ENCODE measurements at regions not wholly inside any gene's neighbourhood (a gene's known extent, or its start where the extent isn't known, plus 50 kb on each side); places are given as distances from the start of the nearest gene placed in this dataset.

DNA sequence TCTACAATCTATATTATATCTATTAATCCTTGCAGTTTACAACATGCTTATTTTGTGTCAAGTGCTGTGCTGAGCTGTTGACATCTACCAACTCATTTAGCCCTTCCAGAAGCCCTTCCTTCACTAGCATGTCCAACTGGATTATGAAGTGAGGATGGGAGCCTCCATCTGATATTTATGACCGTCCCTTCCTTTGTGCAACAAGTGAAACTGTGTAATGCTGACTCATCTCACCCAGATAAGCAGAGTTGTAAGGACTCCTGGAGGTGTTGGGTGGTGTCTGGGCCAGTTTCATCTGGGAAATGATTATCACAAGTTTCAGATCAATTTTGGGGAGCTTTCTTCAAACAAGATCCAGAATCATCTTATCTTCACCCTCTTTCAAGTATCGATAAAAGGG, 156.6 kb upstream of the ETAA1 start:
- no peak for DNase-seq

DNA sequence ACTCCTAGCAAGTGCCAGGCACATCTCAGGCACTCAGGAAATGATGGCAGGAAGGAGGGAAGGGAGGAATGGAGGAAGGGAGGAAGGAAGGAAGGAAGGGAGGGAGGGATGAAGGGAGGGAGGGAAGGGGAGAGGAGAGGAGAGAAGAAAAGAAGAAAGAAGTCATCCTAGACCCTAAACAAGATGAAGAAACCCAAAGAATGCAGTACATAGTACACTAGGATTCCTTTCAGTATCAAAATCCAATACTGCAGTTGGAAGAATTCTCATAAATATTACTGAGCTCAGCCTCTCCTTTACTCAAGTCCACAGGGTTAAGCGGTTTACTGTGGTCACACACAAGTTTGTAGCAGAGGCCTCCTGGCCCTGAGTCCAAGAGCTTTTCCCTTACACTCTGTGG, 155.7 kb upstream of the ETAA1 start:
- no peak for DNase-seq

DNA sequence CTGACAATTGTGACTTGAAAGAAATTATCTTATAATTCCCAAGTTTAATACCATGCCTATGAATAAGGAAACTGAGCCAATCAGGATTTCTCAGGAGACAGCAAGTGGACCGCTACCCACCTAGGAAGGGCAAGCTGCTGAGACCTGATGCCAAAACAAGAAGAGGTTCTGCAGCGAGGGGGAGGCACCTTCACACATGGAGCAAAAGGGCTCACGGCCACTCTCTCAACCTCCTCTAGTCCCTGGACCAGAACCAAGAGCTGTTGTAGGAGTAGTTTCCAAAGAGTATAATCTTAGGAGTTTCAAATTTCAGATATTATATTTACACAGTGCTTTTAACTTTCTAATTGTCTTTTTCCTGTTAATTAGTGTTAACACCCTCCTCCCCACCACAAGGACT, 154.7 kb upstream of the ETAA1 start:
- DNase-seq, result no peak

DNA sequence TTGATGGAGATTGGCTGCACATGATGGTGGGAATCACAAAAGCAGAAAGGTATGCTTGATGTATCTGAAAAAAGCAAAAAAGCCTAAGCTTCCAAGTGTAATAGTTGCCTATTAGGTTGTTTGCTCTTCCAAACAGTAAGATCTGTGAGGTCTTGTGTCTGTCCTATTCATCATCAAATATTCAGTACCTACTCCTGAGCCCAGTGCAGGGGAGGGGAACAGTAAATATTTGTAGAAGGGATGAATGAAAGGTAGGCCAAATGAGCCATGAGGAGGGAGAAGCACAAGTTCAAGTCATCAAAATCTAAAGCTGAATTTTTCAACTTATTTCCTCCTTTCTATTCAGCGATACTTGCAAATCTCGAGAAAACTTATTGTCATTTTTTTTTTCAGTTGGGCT, 153.2 kb upstream of the ETAA1 start:
- no peak for DNase-seq

DNA sequence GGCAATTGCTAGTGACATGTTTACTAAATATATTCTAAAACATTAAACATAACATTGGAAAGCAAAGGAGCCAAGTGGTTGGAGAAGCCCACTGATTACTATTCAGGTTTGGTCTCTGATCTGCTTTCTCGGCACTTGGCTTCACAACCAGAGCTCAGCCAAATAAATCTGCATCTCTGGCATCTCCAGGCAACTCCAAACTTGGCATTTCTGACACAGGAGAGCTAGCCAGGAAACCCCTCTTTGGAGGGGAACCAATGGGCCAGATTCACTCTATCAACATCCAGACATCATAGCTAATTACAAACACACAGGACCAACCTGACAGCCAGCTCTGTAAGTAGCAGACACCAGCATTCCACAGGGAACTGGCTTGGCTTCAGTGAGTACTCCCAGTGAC, 150.3 kb upstream of the ETAA1 start:
- no peak for DNase-seq

DNA sequence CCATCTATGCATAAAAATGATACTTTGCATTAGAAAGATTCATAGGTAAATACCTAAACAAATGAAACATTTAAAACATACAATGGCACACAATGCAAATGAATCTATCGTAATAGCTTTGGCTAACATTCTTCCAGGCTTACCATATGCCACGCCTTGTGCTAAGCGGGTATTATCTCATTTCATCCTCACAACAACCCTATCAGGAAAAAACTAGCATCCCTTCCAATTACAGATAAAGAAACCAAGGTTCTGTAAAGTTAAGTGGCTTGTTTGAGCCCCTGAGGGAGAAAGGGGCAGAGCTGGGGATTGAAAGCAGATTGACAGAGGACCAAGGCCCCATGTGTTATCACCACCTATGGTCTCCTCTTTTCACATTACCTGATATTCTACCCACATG, 145.4 kb upstream of the ETAA1 start:
- no peak for DNase-seq

DNA sequence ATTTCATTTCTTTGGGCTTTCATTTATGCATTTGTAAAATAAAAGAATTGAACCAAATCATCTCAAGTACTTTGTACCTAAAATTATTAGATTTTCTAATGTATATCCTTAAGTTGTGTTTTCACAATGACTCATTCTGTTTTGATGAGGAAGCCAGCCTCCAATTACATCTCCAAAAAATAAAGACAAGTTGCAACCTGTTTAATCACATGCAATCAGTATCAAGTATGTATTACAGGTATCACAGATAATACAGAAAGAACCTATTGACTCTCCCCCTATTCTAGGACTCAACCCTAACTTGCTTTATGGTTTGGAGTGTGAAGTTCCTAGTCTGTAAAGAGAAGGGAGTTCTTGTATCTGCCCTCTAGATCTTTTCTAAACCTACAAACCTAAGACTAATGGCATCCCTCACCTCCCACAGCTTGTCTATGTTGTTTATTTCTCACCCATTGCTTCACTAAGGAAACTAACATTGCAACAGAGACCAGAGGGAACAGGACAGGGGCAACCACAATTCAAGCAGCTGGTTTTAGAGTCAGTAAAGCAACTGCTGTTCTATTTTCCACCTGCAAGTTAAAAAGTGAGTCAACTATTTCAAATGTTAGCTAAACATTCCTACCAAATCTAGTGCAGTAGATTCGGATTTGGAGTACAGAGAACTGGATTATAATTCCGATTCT, 141.1 kb upstream of the ETAA1 start:
- DNase-seq, result no peak

DNA sequence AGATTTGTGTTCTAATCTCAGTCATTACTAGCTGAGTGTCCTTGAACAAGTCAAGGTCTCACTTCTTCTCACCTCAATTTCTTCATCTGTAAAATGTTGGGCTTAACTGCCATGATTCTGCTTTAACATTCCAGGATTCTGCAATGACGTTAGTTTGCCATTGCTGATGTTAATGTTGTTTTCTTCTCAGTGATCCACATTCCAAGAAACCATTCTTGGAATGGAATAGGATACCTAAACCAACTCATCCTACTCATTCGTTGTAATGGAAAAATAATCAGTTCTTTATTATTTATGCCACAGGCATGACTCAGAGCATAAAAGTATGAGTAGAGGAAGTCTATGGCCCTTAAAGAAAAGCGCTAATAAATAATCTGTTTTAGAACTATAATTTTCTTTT, 140.2 kb upstream of the ETAA1 start:
- DNase-seq, result no peak

DNA sequence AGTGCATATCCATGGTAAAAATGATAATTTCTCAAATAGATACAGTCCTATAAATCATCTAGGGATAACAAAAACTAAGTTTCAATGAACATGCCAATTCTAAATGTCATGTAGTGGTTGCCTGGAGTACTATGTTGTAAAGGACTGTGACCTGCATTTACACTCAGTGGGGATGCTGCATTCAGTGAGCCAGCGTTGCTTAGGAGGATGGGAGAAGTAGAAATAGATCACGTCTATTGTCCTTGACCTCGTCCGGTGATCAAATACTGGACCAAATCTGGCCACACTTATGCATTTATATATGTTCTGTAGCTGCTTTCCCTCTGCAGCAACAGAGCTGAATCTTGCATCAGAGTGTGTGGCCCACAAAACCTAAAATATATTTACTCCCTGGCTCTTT, 139.0 kb upstream of the ETAA1 start:
- no peak for DNase-seq

DNA sequence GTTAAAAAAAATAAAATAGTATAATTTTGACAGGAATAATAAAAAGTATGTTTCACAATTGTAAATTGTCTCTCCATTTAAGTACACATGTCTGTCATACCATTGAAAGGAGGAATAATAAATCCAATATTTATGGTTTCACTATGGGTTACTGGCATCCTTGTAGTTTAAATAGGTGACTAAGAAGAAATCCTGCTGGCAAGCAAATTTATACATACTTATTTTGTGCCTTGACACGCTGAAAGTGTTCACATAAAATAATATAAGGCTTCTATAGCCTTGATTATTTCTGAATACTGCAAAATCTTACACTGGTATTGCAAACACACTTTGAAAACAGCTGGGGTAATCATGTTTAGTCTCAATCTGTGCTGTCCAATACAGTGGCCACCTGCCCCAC, 138.3 kb upstream of the ETAA1 start:
- DNase-seq, result no peak

DNA sequence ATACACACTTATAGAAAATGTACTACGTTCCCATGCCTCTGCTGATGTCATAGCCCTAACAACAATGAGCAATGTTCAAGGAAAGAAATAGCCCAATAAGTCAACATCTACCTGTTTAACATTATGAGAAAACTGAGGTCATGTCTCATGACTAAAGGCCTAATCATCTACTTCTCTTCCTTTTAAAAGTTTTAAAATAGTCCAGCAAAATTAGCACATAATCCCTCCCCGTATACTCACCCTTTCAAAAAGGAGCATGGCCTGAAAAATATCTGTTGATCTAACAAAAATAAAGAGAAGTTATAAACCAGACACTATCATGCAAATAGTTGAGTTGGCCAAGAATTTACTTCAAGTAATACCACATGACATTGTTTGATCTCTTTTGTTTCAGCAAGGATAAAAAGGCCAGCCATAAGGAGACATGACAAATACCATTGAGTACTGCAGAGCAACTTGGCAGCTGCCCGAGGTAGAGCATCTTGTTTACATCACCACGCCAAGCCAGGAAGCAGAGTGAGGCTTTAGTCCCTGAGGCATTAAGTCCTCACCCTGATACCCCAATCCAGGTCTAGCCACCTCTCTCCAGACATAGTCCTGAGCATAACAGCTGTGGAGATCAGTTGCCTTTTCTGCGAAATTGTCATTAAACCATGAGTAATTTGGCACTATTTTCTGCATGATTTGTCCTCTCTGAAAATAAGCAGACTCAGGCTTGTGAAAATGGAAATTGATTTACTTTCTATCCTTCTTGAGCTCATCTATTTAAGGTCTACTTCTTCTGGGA, 137.4 kb upstream of the ETAA1 start:
- DNase-seq, result peak; percentile 65

DNA sequence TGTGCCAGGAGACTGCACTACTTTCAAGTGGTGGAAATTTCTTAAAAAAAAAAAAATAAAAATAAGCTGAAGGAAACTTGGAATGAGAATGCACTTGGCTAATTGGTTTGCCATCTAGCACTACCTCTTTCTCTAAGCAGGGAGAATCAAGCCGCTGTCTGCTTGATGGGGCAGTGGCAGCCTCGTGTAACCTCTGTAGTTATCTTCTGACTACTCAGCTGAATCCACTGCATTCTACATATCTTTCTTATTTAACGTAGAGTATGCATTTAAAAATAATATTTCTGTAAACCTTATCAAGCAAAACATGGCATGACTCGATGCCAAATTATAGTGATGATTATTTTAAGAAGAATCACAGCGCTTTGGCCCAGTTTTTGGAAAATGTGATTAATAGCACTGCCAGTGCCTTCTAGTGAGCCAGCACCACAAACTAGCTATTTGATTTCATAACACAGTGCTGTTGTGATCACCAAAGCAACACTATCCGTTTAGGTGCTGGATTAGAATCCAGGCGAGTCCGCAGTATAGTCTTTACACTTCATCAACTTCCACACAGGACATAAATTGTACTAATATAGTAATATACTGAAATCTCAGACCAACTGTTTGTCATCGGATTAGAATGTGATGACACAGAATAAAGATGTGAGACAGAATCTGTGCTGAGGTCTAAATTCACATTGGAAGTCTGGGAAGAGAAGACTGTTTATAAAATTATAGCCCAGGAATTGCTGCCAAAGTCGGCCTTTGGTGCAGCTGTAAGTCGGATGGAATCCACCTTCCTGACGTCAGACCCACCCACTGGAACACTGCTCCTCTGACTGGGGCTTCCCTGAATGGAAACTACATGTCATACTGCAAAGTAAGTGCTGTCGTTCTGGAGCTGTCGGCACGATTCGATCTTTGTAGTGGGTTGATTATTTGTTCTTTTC, 136.5 kb upstream of the ETAA1 start:
- DNase-seq, result peak; percentile 97

DNA sequence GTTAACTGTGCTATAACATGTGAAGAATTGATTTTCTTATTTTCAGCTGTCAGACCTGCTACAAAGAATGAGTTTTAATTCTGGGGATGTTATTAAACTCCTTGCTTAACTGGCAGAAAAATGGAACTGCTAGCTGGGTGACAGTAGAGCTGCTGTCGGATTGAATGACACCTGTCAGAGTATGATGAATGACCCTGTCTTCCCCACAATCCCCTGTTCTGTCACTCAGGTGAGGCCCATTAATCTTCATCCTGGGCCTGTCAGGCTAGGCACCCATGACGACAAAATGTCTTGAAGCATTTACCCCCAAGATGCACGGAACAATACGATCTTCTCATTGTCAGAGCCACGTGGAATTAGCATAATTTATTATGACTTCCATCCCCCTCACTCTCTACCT, 129.9 kb upstream of the ETAA1 start:
- DNase-seq, result no peak

DNA sequence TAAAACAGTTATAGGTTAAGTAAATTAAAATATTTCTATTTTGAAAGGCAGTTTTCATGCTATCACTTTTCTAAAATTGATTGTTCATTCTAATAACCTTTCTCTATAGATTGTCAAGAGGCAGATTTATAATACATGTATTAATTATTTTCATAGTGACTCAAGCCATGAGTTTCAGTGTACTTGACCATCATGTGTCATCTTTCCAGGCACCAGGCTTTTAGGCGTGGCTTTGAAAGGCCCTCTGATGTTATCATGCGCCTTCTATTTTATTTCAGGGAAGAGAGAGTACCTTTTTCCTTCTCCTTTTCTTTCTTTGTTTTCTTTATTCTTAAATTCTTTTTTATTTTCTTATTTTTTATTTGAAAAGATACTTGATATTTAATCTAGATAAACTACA, 128.3 kb upstream of the ETAA1 start:
- no peak for DNase-seq

DNA sequence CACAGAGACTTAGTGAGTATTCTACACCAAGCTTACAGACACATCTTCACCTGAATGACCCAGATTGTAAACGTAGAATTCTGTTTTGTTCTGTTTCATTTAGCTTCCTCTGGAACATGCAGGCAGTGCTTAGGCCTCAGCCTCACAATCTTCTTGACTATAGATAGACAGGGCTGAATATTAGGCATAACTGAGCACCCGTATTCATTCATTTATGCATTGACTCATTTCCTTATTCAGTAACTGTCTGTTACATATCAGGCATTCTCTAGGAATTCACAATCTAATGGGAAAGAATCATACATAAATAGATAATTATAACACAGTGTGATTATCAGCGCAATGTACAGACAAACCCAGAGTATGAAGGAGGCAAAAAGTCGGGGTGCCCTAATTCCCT, 124.9 kb upstream of the ETAA1 start:
- no peak for DNase-seq

DNA sequence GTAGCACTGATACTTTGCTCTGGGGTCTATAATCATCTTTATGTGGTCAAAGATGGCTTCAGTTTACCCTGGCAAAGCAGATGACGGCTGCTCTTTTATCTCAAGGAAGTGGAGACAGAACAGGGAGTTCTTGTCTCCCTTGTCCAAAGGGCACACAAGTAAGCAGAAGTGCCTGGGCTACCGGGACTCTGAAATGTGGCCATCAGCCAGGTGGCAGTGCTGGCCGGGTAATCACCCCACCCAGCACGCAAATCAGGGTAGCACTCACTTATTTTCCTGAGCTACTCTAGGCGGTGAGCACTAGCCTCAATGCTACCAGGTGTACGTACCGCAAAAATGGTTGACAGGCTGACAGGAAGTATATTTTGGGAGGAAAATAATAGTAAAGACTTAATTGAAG, 119.7 kb upstream of the ETAA1 start:
- no peak for DNase-seq

DNA sequence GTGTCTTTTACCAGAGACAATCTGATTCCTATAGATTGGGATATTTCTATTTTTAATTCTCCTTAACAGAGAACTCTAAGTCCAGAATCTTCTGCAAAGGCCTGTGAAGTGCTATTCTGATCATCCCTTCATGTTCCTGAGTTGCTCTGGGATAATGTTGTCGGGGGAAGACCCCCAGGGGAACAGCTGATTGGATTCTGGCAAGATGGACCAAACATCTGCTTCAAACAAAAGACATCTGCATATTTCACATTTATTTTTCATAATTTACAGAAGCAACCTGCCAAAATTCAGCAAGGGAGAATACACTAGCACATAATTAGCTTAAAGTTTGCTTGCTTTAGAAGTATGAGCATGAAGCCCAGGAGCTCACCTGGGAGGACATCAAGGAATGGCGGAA, 116.0 kb upstream of the ETAA1 start:
- peak; percentile 33 for DNase-seq

DNA sequence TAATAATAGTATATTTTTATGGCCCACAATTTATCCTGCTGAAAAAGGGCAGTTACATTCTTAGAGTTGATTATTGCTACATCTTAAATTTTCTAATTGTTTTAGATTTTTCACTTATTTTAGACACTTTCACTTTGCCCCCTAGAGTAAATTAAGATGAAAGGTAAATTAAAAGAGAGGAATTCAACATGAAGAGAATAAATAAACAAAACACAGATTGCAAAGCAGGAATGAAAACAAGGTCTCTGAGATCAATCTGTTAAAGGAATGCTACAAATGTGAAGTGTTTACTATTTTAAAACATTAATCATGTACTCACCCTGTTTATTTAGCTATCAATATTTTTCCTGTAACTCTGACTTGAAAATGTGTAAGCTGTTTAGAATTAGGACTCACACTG, 113.5 kb upstream of the ETAA1 start:
- DNase-seq, result no peak

DNA sequence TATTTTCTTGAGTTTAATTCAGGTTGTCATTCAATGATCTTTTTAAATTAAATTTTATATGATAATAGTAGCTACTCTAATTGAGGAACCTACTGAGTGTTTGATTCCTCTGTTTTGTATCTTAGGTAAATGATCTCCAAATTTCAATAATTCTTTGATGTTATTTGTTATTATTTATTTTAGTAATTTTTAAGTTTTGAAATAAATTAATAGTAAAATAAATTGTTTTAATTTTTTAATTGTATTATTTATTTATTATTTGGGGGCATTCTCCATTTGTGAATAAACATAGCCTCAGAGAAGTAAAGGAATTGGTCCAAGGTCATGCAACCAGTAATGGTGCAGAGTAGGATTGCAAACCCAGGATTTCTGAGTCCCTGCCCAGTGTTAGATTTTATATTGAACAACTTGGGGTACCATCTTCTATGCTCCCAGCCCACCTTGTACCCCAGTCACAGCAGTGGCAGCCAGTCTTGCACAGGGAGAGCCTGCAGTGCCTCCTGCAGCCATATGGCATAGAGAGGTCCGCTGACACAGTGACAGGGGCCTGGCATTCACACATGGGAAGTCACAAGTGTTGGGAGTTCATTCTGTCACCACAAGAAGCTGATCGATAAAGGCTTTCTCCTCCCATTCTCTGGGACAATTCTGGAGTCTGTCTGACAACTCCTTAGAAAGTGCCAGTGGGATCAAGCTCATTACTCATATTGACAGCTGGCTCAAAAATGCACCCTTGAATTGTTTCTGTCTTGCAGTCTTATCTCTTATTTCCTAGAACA, 110.0 kb upstream of the ETAA1 start:
- DNase-seq, result no peak

DNA sequence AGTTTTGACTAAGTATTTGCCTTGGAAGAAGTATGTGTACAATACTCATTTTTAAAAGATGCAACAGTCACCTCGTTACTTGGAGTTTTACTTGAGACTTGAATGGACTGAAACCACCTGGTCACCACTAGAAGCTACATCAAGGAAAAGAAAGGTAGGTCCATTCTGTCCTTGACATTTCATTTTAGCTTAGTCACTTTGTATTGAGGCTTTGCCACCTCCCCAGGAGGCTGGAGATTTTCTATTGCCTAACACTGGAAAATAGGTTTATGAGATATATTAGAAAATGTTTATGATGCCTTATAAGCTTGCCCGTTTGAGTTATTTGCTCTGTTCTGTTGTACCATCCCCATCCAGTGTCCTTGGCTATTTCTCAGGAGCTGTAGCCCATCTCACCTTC, 107.9 kb upstream of the ETAA1 start:
- DNase-seq, result no peak

DNA sequence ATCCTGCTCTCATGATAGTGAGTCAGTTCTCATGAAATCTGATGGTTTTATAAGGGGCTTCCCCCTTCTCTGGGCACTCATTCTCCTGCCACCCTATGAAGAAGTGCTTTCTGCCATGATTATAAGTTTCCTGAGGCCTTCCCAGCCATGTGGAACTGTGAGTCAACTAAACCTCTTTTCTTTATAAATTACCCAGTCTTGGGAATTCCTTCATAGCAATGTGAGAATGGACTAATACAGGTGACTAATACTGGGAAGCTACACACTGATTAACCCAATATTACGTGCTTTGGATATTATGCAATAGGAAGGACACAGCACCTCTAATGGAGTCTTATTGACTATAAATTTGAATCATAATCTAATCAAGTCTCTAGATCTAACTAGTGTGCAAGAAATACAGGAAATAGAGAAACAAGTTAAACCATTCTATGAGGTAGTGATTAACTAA, 107.2 kb upstream of the ETAA1 start:
- DNase-seq, result no peak

Data from muscle of arm (tissue), 1 donor.